ENCODE measurements at regions not wholly inside any gene's neighbourhood (a gene's known extent, or its start where the extent isn't known, plus 50 kb on each side); places are given as distances from the start of the nearest gene placed in this dataset.

DNA sequence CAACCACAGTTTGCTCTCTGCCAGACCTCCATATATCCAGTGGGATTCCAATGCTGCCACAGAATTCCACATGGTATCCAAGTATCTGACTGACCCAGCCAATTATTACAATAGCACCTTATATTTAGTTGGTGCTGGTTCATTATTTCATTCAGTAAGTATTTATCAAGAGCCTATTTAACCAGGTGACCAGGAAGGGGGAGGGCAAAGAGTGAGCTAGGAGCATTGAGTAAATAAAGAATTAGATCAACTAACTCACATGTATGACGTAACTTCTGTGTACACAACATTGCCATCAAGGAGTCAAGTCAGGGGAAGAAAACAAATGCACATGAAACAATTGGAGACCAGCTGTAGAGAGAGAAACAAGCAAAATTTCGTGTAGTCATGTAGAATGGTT is 207.1 kb upstream of the PAPPA start:
- DNase-seq (ENCODE audit: low read depth in 4 of 4, low spot score in 3 of 4): no peak

DNA sequence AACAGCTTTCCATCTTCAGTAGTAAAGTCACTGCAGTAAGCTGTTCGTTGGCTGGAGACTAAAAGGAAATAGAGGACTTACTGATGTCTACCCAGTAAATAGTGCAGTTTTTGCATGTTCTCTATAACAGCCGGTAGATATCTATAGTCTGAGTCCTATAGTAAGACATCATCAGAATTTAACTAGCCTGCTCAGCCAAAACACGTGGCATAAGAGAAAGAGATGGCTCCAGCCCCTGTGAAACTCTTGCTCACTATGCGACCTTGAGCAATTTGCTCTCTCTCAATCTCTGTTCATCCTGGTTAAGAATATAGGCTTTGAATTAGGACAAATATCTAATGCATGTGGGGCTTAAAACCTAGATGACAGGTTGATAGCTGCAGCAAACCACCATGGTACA is 201.6 kb upstream of the PAPPA start:
- DNase-seq (ENCODE audit: low read depth in 4 of 4, low spot score in 3 of 4): no peak

DNA sequence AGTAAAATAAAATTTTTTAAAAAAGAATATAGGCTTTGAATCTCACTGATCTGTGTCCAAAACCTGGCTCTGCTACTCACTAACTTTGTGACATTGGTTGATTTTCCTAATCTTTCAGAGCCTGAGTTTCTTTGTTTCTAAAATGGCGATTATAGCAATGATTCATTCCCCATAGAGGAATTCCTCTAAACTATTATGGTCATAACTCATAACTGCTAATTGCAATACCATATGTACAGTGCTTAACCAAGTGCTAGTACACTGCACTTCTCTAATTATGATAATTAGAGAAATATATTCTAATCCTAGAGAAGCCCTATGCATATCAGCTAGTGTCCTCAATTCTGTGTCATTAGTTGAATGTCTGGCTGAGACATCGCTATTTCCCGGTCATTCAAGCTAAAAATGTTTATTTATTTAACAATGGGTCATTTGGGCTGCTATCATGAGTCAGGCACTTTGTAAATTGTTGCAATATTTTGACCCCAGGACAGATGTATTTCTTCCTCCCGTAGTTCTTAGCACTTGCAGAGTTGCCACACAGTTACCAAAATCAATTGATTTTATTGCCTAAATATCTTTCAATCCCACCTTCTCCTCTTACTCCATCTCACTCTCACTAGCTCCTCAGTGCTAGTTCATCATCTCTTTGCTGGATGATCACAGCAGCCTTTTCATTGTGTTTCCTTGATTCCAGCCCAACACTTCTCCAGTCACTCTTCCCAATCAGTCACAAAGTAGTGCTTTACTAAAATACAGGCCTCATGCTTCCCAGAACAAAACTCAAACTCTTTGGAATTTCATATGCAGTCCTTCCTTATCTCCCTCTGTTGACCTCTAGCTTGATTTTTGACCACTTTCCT is 200.9 kb upstream of the PAPPA start:
- no peak for DNase-seq (ENCODE audit: low read depth in 4 of 4, low spot score in 3 of 4)

DNA sequence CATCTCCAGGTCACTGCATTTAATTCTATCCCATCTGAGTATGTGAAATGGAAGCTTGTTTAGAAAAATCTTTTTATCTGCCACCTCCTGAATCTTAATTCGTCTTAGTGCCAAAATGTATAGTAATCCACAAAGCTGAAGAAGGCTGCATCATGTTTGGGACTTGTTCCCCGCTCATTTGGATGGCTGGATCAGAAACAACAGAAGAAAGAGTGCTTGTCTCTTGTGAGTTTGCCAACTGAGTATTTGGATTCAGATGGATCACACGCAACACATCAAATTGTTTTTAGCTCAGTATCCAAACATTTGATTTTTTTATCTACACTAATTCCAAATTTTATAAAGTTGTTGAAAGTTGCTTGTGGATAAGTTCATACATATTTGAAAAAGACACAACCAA is 197.2 kb upstream of the PAPPA start:
- no peak for DNase-seq (ENCODE audit: low read depth in 4 of 4, low spot score in 3 of 4)

DNA sequence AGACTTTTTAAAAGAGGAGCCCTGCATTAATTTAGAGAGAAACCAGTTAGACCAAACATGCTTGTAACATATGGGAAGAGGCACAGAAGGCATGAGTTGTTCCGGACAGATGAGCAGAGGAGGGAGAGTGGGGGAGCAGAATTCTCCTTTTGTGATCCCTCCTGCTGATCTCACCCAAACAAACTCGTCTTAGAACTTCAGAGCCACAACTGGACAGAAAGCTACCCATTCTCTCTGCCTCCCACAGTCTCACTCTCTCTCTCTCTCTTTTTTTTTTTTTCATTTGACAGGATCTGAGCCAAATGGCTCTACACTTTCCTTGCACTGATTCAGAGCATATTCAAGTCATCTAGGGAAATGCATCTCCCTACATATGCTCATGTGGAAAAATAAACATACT is 196.0 kb upstream of the PAPPA start:
- DNase-seq (ENCODE audit: low read depth in 4 of 4, low spot score in 3 of 4): no peak

DNA sequence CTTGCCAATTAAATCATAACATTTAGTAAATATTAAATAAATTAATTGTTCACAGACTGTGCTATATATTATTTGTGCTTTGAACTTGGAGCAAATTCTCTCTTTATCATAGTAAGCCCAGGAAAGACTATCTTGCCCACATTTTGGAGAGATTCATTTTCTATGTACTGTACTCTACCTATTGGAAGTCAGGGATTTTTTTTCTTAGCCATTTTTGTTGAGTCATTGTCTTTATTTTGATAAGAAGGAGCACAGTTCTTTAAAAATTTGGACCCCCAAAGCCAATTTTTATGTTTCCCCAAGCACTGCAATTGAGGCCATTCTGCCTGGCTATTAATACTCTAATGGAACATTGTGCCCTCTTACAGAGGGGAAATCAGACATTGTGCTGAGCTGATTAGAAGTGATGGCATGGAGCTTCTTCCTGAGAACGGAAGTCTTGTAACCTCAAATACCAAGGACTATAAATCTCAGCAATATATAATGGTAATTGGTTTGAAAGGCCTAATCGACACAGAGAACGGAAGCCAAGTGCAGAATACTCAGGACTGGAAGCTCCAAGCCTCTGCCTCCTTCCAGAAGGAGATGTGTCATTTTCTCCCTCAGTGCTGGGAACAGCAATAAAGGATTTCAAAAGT is 188.8 kb upstream of the PAPPA start:
- no peak for DNase-seq (ENCODE audit: low read depth in 4 of 4, low spot score in 3 of 4)

DNA sequence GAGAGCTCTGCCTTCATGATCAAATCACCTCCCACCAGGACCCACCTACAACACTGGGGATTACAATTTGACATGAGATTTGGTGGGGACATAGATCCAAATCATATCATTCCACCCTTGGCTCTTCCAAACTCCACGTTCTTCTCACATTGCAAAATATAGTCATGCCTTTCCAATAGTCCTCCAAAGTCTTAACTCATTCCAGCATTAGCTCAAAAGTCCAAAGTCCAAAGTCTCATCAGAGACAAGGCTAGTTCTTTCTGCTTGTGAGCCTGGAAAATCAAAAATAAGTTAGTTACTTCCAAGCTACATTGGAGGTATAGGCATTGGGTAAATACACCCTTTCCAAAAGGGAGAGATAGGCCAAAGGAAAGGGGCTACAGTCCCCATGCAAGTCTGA is 186.9 kb upstream of the PAPPA start:
- DNase-seq (ENCODE audit: low read depth in 4 of 4, low spot score in 3 of 4): no peak

DNA sequence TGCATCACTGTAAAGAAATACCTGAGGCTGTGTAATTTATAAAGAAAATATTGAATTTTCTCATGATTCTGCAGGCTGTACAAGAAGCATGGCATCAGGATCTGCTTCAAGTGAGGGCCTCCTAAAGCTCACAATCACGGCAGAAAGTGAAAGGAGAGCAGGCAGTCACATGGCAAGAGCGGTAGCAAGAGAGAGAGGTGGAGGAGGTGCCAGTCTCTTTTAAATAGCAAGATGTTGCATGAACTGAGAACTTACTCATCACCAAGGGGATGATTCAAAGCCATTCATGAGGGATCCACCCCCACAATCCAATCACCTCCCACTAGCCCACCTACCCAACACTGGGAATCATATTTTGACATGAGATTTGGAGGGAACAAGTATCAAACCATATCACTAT is 184.5 kb upstream of the PAPPA start:
- DNase-seq (ENCODE audit: low read depth in 4 of 4, low spot score in 3 of 4): no peak

DNA sequence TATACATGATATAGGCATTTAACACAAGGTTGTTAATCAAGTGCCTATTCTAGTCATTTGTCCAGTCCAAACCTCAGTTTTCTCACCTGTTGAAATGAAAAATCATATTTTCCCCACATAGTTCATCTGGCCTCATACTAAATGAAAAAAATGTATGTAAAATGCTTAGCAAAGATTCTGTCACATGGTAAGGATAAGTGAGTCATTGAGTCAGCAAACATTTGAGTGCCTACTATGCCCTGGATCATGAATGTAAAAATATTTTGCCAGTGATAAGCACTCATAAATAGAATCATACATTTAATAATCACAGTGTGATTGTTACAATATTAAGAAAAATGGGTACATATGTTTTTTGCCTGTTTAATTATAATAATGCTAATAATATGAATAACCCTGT is 181.2 kb upstream of the PAPPA start:
- no peak for DNase-seq (ENCODE audit: low read depth in 4 of 4, low spot score in 3 of 4)

DNA sequence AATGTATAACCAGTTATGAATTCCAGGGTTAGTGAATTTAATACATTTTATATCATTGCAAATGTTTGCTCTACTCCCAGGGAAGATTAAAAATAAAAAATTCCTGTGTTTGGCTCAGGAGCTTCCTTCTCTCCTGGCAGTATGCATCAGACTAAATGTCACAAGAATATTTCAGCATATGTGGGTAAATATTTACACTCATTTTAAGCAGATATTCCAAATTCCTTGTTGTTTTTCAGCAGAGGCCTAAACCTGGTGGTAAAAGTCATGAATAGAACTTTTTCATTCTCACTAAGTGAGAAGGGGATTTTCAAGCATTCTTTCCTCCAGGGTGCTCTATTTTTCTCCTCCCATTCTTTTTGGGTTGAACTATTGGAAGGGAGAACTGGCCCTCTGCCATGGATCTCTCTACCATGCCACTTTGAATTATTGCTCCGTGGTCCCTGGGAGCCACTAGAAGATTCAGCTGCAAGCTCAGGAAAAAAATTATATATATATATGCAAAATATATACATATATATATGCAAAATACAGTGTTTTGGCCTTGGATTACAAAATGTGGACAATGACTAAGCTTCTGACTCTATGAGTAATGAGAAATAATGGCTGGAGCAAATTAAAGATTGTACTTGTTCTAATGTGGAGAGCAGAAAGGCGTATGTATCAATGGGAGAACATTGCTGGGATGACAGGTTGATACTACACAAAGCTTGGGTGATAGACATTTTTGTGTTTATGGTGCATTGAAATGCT is 180.6 kb upstream of the PAPPA start:
- no peak for DNase-seq (ENCODE audit: low read depth in 4 of 4, low spot score in 3 of 4)

DNA sequence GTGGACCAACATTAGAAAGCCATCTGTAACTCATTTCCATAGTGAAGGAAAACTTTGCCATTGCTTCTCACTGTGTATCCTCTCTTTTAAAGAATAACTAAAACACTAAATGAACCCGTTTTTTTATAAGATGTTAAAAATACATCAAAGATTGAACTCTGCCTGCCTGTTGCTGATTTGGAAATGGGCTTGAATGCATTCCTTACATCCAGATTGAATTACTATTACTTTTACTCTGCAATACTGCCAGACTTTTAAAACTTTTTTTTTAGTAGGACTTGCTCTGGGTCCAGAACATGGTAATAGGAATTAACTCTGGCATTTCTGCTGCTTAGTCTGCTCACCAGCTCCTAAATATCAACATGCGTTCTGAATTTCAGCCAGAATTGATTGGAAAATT is 176.8 kb upstream of the PAPPA start:
- DNase-seq (ENCODE audit: low read depth in 4 of 4, low spot score in 3 of 4): no peak

DNA sequence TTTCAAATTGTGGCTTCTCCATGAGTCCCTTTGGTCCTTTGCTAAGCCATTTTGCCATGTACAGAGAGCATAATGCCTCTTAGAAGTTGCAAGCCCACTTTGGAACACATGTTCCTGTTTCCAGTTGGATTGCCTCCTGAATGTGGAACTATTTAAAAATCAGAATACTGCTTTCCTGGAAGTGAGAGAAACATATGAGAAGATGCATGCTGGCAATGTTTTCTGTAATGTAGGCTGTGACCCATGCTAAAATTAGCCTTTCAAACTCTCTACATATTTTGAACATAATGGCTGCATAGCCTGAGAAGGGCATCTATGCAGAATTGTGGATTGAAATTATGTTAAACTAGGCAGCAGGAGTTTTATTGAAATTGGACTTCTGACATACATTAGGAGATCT is 175.5 kb upstream of the PAPPA start:
- no peak for DNase-seq (ENCODE audit: low read depth in 4 of 4, low spot score in 3 of 4)

DNA sequence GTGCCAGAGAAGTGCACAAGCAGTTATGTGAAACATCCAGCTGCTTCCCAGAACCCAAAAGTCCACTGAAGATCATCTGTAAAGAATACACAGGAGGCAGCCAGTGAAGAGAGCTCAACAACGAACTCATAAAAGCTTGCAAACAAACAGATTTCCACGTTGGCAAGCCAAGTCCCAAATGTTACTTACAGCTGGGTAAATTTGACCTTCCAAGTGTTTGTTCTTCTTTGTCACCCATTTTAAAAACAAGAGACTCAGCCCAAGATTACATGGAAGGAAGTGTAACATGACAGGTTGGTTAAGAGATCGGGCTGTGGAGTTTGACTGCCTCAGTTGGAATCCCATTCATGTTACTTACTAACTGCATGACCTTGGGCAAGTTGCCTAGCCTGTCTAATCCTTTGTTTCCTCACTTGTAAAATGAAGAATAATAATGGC is 174.9 kb upstream of the PAPPA start:
- no peak for DNase-seq (ENCODE audit: low read depth in 4 of 4, low spot score in 3 of 4)

DNA sequence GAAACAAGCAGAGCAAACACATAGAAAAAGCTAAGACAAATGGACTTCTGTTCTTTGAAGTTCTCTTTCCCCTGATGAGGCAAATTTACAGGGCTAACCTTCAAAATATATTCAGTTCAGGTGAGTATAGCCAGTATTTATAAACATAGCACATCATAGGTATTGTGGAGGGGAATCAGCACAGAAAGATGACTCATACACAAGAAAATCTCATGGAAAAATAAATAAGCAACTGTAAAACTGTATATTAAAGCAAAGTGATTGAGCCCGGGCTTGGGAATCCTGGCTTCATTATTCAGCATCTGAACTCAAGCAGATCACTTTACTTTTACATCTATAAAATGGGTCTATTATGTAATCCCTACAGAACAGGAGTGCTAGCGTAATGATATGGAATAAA is 173.5 kb upstream of the PAPPA start:
- no peak for DNase-seq (ENCODE audit: low read depth in 4 of 4, low spot score in 3 of 4)

DNA sequence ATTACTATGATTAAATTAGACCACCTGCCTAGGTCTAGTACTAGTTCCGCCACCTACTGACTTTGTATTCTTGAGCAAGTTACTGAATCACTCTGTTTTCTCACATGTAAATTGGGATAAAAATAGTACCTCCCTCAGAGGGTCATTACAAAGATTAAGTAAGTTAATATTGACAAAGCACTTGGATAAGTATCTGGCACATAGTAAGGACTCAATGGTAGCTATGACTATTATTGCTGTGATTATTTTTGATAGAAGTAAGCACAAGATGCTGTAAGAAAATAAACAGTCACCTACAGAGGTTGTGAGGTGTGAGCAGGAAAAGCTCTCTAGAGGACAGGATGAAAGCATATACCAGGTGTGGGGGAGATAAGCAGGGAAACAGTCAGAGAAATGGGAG is 173.1 kb upstream of the PAPPA start:
- no peak for DNase-seq (ENCODE audit: low read depth in 4 of 4, low spot score in 3 of 4)

DNA sequence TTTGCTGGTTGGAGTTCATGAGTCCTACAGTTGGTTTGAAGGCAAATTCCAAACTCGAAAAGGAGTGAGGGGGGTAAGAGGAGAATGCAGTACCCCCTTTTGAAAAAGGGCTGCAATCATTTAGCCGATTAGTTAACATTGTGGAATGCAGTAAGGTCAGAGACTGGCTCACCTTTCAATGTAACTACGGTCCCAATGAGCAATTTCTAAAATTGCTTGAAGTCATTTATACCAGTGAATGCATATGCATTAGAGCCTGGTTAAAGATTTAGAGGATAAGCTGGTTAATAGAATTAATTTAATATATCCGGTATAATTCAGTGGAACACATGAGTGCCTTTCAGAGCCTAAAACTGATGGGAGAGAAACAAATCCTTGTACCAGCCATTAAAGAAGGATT is 172.6 kb upstream of the PAPPA start:
- no peak for DNase-seq (ENCODE audit: low read depth in 4 of 4, low spot score in 3 of 4)

DNA sequence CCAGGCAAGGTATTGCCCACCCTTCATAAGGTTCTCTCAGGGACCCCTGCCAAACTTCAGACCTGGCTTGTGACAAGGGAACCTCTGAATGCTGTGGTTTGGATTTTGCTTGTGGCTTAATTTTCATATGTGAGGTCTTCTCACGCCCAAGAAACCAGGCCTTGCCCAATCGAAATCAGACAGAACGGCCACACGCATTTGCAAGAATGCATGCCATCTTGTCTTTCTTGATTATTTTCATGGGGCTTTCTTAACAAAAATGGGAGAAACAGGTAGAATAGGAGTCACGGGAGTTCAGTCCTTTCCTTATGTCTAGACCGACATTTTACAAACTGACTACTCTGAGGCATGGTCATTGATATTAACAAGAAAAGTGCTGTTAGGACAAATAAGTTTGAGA is 170.2 kb upstream of the PAPPA start:
- DNase-seq (ENCODE audit: low read depth in 4 of 4, low spot score in 3 of 4): no peak

DNA sequence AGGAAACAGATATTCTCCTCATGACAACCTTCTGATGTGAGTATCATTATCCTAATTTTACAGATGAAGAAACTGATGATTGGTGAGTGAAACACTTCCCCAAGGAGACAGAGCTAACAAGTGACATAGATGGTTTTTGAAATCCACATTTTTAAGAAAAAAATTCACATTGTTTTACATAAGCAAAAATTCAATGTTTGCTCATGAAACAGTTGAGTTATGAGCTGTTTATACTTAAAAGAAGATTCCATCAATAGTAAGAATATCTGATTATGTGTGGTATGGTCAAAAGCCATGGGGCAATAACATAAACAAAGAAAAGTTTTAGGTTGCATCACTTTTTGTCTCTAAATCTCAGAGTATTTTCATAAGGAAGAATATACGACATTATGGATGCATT is 167.9 kb upstream of the PAPPA start:
- DNase-seq (ENCODE audit: low read depth in 4 of 4, low spot score in 3 of 4): no peak

DNA sequence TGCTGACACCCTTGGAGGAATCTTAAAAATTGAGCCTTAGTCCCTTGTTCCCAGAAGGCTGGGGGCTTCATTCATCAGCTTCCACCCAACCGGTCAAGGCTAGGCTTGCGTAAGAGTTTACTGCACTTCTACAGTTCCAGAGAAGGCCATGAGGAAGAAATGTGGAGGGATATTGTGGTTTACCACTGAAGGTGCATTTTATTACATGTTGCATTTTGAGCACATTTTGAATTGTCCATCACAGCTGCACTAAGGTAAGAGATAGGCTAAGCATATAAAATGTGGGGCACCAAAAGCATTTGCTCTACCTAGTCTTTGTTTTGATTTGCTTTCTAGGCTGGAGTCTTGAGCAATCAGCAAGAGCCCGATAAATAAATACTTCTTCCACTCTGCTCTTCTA is 167.1 kb upstream of the PAPPA start:
- no peak for DNase-seq (ENCODE audit: low read depth in 4 of 4, low spot score in 3 of 4)

DNA sequence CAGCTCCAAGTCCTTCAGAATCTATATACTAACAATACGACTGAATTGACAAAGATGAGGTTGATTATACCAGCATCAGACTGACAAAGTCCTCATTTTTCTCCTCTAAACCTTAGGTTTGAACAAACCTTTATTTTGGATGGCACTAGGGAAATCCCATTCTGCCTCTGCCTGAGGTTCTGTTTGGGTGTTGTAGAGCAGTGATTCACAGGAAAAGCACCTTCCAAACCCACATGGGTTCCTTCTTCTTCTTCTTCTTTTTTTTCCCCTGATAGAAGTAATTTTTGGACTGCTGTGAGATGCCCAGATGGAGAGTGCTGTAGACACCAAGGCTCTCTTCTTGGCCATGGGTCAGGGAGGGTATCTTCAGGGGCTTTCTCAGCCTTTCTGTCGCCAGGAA is 164.9 kb upstream of the PAPPA start:
- no peak for DNase-seq (ENCODE audit: low read depth in 4 of 4, low spot score in 3 of 4)

DNA sequence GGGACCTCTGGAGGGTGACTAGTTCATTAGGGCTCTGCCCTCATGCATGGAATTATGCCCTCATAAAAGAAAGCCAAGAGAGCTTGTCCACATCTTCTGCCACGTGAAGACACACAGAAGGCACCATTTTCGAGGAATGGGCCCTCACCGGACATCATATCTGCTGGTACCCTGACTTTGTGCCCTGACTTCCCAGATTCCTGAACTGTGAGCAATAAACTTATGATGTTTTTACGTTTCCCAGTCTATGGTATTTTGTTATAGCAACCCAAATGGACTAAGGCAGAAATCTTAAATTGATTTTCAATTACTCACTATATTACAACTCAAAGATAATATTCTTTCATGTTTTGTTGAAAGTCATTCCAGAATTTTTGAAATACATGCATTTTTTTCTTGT is 163.8 kb upstream of the PAPPA start:
- no peak for DNase-seq (ENCODE audit: low read depth in 4 of 4, low spot score in 3 of 4)

DNA sequence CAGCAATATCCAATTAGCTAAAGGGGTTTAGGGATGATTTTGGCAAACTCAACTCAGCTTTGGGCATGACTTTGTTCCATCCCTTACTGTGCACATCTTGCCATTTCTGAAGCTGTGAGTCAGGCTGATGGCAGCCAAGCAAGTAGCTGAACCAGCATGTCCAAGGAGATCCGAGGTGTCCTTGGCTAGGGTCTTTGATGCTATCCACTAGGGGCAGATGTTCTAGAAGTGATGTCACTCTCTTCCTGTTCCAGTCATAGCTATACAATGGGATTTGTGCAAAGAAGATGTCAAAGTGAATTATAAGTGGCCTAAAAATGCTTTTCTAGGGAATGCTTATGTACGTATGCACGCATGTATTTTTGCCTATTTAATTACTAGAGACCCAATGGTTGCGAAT is 160.8 kb upstream of the PAPPA start:
- DNase-seq (ENCODE audit: low read depth in 4 of 4, low spot score in 3 of 4): no peak

Data from right renal pelvis (tissue), 4 donors.